Skin of body (tissue), 1 donor: ENCODE measurements at regions not wholly inside any gene's neighbourhood (a gene's known extent, or its start where the extent isn't known, plus 50 kb on each side); places are given as distances from the start of the nearest gene placed in this dataset.

Source experiments
- DNase-seq: peaks from one replicate; lab custom pipeline; 2025; lab: John Stamatoyannopoulos, UW

DNA sequence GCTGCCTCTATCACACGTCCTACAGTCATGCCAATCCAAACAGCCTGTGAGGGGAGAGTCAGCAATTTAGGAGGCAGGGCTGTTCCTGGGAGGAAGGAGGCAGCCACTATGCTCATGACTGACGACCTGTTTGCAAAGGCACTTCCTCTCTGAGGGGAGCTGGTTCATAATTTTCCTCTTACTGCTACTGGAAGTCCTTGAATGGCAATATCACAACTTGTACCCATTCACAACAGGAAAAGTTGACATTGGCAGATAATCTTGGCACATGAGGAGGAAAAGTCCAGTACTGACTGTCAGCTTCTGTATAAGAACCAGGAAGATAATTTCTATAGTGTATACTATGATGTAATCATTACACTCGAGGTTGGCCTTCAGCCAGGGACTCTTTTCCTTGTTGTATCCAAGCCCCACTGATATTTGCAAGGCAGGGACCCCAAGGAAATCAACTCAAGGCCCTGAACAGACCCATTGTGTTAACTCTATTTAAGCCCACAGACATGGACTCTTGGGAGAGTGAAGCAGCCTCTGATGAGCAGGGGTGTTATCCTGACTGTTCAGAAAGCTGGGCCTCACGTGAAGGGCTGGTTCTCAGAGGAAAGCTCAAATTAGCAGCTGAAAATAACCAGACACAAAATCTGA lies 267.3 kb upstream of the ADAMTS9 start:
- peak; percentile 86 for DNase-seq

DNA sequence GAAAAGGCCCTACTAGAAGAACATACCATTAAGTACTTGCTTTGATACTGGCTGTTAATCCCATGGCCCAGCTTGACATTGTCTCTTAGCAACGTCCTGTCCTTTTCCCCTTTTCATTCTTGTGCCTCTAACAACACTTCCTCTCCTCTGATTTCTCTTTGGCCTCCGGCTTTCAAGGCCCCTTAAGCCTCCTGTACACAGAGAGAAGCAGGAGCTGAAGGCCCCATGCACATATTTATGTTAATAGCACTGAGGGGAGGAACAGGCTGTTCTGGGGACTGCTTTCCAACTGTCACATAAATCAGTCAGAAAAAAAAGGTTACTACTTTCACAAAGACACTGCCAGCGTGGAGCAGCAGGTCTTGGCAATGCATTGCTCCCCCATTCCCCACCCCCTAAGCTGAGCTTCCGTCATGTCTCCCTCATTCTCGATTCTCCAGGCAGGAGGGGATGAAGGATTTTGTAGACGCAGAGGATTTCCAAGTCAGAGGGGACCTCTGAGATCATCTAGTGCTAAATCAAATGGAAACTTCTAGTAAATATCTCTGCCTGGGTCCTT lies 257.4 kb upstream of the ADAMTS9 start:
- DNase-seq, result peak; percentile 95

DNA sequence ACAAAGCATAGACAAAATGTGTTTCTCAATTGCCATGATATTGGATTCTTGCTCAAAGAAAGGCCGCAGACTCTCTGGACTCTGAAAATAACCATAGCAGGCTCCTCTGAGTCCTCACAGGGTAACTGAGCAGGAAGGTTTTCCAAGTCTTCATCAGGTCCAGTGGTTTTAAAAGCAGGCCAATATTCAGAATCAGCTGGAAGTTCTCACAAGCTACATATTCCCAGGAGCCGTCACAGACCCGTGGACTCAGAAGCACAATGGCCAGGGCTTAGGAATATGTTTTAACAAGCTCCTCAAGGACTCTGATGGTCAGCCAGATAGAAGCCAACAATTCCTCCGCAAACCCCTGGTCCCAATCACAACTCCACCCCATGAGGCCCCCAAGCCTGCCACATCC lies 256.1 kb upstream of the ADAMTS9 start:
- DNase-seq, result no peak

DNA sequence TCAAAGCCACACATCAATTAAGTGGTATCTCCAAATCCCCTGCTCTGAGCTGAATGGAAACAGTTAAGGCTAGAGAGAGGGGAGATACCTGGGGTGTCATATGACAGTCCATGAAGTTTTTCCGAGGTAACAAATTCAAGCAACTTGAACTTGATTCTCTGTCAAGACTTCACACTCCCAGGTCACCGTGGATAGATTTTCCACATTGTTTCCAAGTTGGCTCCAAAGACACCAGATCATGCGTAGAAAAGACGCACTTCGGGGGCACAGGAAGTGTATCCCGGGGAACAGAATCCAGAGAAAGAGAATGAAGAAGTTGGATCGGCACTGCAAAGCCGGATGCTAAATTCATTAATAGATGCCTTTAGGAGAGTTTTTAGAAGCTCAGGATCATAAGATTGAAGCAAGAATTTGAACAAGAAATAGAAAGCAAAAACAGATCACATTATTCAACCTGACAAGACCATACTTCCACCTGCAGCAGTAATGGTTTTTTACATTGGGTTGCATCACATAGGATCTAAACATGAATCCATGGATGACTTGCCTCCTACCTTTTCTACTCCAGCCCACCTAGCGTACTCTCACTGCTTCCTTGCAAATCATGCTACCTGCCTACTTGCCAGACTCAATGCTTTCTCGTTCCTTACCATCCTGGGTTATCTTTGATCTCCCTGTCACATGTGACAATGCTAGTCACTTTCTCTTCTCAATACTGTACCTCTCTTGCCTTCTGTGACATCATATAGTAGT lies 253.0 kb upstream of the ADAMTS9 start:
- DNase-seq, result no peak

- no peak for DNase-seq
These were observed 252.1 kb upstream of the ADAMTS9 start for GRCh38 chr3:64939747-64940450.

DNA sequence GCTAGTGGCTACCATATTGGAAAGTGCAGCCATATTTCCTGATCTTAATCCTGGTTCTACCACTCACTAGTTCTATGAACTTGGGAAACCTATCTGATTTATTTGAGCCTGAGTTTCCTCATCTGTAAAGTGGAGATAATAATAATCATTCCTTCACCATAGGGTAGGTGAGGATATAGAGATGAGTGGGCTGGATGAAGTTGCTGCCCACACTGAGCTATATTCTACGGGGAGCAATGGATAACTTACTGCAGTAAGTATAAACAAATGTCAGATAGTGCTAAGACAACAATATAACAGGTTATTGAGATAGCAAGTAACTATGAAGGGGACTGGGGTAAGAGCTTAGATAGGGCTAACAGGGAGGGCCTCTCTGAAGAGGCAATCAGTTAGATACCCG lies 251.5 kb upstream of the ADAMTS9 start:
- DNase-seq, result no peak

GRCh38 chr3:64936556-64936955 lies 248.8 kb upstream of the ADAMTS9 start:
- peak; percentile 30 for DNase-seq

GRCh38 chr3:64935971-64936370 lies 248.2 kb upstream of the ADAMTS9 start:
- no peak for DNase-seq

DNA sequence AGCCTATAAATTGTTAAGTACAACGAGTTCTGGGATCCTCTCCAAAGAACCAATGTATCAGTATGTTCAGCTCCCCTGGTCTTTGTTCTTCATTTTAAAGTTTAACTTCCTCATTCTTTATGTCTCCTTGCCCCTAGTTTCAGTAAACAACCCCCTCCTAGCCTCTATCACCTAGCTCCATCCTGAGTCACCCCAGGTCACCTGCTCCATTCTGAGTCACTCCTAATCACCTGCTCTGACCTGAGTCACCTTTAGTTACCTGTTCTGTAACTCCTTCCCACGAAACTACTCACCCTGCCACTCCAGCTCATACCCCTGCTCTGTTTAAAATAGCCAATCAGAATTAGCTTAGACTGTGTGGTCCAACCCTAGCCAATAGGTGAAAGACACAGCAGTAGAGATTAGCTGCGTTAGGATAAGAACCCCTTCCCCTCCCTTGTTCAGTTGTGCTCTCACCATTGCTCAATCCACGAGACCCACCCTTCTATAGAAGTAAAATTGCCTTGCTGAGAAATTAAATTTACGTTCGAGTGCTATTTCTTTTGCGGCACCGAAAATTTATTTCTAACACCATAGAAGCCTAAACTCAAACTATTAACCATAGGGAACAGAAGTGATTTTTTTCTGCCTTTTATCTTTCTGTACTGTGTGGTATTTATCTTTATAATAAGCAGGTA lies 245.0 kb upstream of the ADAMTS9 start:
- DNase-seq, result no peak

GRCh38 chr3:64932016-64932518 lies 244.3 kb upstream of the ADAMTS9 start:
- DNase-seq, result no peak

DNA sequence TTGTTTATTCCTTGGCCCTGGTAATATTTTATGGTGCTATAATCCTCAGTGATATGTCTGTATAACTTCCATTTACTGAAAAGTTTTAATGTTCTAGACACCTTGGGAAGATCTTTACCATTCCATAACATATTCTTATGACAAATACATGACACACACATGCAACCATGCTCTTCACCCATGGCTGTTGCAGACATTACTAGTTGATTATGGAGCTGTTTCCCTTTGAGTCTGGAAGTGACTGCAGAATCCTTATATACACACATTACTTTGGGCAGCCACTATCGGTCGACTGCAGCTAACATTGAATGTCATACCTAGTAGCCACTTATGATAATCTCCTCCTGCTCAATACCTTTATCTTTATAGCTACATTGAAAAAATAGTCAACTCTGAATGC lies 243.1 kb upstream of the ADAMTS9 start:
- DNase-seq, result no peak

DNA sequence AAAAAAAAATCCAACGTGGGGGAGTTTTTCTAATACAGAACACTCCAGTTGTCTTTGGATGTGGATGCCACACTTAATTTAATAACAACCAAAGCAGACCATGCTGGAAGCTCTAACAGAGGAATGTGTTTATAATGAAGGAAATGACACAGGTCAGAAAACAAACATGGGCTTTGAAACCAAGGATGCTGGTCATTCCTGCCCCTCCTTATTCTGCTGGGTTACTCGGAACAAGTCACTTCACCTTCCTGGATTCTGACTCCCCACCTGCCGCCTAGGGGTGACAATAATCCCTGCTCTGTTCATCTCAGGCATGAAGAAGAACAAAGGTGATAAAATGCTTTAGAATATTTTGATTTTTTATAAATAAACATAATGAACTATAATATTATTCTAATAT lies 240.9 kb upstream of the ADAMTS9 start:
- DNase-seq, result peak; percentile 52

DNA sequence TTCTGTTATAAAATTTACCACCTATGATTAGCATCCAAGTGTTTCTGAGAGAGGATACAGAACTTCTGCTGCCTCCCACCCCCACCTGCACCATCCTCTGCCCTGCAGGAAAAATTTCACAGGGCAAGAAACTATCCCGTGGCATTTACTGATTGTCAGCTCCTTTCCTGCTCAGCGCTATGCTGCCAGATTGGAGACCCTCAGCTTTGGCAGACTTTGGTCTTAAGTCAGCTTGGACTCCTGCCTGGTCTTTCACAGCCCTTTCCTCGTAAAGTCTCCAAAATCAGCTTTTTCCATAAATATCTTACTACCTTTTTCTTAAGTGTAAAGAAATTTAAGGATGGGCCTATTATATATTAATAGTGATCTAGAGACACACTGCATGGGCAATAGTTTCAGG lies 239.9 kb upstream of the ADAMTS9 start:
- no peak for DNase-seq

- DNase-seq, result no peak
These were observed 237.8 kb upstream of the ADAMTS9 start for GRCh38 chr3:64925575-64925974.

DNA sequence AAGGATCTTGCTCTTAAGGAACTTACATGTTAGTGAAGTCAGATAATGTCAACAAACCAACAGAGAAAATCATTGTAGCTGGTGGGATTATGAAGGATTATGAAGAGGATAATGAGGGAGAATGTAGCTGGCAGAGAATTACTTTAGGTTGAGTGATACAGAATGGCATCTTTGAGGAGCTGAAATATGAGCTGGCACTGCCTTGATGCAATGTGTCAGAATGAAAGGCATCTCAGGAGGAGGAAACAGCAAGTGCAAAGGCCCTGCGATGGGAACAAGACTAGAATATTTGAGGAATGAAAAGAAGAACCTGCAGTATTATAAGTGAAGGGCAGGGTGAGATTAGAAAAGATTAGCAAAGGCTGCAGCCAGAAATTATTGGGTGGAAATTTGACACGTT lies 237.2 kb upstream of the ADAMTS9 start:
- DNase-seq, result no peak

GRCh38 chr3:64922213-64922612 lies 234.4 kb upstream of the ADAMTS9 start:
- no peak for DNase-seq

GRCh38 chr3:64921281-64922065 lies 233.7 kb upstream of the ADAMTS9 start:
- no peak for DNase-seq

GRCh38 chr3:64919934-64920333 lies 232.1 kb upstream of the ADAMTS9 start:
- no peak for DNase-seq

GRCh38 chr3:64918989-64919388 lies 231.2 kb upstream of the ADAMTS9 start:
- DNase-seq, result no peak

GRCh38 chr3:64917914-64918453 lies 230.2 kb upstream of the ADAMTS9 start:
- no peak for DNase-seq
